DND-41 (cell line): ENCODE measurements at regions not wholly inside any gene's neighbourhood (a gene's known extent, or its start where the extent isn't known, plus 50 kb on each side); places are given as distances from the start of the nearest gene placed in this dataset.

ENCODE experiments used
- CTCF ChIP-seq: IDR thresholded peaks from 2 replicates; pipeline ENCODE4 v1.5.1; 2012; ENCODE audit warnings: borderline replicate concordance, low read length, moderate library complexity, mild to moderate bottlenecking; ENCODE audit not compliant: poor library complexity, severe bottlenecking; ENCODE audit errors: extremely low read depth
- EZH2 ChIP-seq: IDR thresholded peaks from 3 replicates; pipeline ENCODE4 v1.6.1; 2012; ENCODE audit warnings: borderline replicate concordance, low read depth, mild to moderate bottlenecking, moderate library complexity, low read length, inconsistent platforms; ENCODE audit not compliant: severe bottlenecking

GRCh38 chr17:83019376-83019775, 60.0 kb upstream of the METRNL start:
- TF ChIP-seq EZH2, result no peak
- TF ChIP-seq CTCF, result no peak
